SJSA1 (cell line): ENCODE measurements at regions not wholly inside any gene's neighbourhood (a gene's known extent, or its start where the extent isn't known, plus 50 kb on each side); places are given as distances from the start of the nearest gene placed in this dataset.
A peak's percentile ranks its signal among the peaks of the same experiment; 100 is the strongest.

Experiments used
- DNase-seq, 2 experiments: peaks; one replicate each; pipeline ENCODE4 v3.0.0-alpha.2; 2015 to 2020; ENCODE audit warnings: low spot score in 2 of 2, low read depth in 1 of 2
- H3K27ac ChIP-seq: fragments of 250-450 bp; sonication (Bioruptor Pico); 2 replicates; pipeline ENCODE4 v1.5.1; 2020; ENCODE audit warnings: mild to moderate bottlenecking, moderate library complexity
- H3K27me3 ChIP-seq: fragments of 250-450 bp; sonication (Bioruptor Pico); replicated peaks from 2 replicates; pipeline ENCODE4 v1.5.1; 2020; ENCODE audit warnings: mild to moderate bottlenecking, moderate library complexity
- H3K36me3 ChIP-seq: fragments of 250-450 bp; sonication (Bioruptor Pico); 2 replicates; pipeline ENCODE4 v1.5.1; 2020; ENCODE audit warnings: mild to moderate bottlenecking
- H3K4me1 ChIP-seq: fragments of 250-450 bp; sonication (Bioruptor Pico); replicated peaks from 2 replicates; pipeline ENCODE4 v1.6.1; 2021; ENCODE audit warnings: mild to moderate bottlenecking
- H3K4me3 ChIP-seq: fragments of 250-450 bp; sonication (Bioruptor Pico); 2 replicates; pipeline ENCODE4 v1.5.1; 2020; ENCODE audit warnings: mild to moderate bottlenecking
- H3K9me3 ChIP-seq: fragments of 250-450 bp; sonication (Bioruptor Pico); replicated peaks from 2 replicates; pipeline ENCODE4 v1.5.1; 2020; ENCODE audit warnings: mild to moderate bottlenecking

- Histone ChIP-seq H3K27me3 (0 out of 2 replicates have a peak, but pooled peaks cover 4% of the 10 kb centered on the region), H3K4me3 (no peak overlapping the region), H3K9me3 (no peaks in the 10 kb centered on the region), H3K36me3 (no peaks in the 10 kb centered on the region), H3K4me1 (no peaks in the 10 kb centered on the region), H3K27ac (no peak overlapping the region)
- no peak for DNase-seq
These were observed 76.4 kb upstream of the HELT start for GRCh38 chr4:184941671-184942418.

DNA sequence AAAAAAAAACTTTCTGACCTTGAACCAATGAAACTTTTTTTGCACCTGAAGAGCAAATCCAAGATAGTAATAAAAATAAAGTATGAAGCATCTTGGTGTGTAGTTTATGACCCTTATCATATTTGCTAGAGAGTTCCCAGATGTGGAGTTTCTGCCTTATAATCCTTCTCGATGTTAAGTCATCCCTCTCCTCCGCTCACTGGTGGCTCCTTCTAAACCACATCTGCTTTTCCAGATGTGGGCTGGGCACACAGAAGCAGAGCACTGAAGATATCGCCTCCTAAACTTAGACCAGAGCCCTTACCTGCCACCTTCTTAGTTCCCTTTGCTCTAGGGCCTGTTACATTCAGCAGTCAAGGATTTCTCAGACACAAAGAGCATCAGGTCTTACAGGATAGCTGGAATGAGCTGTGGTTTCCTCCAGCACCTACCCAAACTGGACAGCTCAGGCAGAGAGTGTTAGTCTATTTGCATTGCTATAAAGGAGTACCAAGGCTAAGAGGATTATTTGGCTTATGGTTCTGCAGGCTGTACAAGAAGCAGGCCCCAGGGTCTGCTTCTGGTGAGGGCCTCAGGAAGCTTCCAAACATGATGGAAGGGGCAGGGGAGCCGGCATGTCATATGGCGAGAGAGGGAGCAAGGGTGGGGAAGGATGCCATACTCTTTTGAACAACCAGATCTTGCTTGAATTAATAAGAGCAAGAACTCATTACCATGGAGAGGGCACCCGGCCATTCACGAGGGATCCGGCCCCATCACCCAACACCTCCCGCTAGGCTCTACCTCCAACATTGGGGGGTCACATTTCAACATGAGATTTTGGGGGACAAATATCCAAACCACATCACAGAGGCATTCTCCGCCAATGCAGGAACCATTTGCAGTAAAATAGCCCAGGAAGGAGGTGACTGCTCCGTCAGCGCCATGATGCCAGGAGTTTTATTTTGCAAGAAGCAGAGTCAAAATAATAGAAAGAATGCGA lies 75.6 kb upstream of the HELT start:
- no peak for DNase-seq
- Histone ChIP-seq H3K9me3 (no peaks in the 10 kb centered on the region), H3K4me1 (no peaks in the 10 kb centered on the region), H3K4me3 (no peak overlapping the region), H3K36me3 (no peaks in the 10 kb centered on the region), H3K27me3 (0 out of 2 replicates have a peak, but pooled peaks cover 4% of the 10 kb centered on the region), H3K27ac (no peak overlapping the region)

- H3K9me3 ChIP-seq = no peaks in the 10 kb centered on the region
- H3K36me3 ChIP-seq = no peaks in the 10 kb centered on the region
- H3K27ac ChIP-seq = no peak overlapping the region
- DNase-seq = no peak
- H3K27me3 ChIP-seq = 0 out of 2 replicates have a peak, but pooled peaks cover 4% of the 10 kb centered on the region
- no peak overlapping the region for H3K4me3 ChIP-seq
- H3K4me1 ChIP-seq = no peaks in the 10 kb centered on the region
These were observed 69.3 kb upstream of the HELT start for GRCh38 chr4:184949020-184949419.

GRCh38 chr4:184950117-184950830 lies 68.0 kb upstream of the HELT start:
- DNase-seq = no peak
- Histone ChIP-seq H3K4me3 (no peak overlapping the region), H3K27me3 (0 out of 2 replicates have a peak, but pooled peaks cover 4% of the 10 kb centered on the region), H3K27ac (no peak overlapping the region), H3K9me3 (no peaks in the 10 kb centered on the region), H3K4me1 (no peaks in the 10 kb centered on the region), H3K36me3 (no peaks in the 10 kb centered on the region)

- DNase-seq = no peak
- H3K4me1 ChIP-seq = no peaks in the 10 kb centered on the region
- H3K27me3 ChIP-seq = no peaks in the 10 kb centered on the region
- H3K36me3 ChIP-seq = no peaks in the 10 kb centered on the region
- H3K4me3 ChIP-seq = no peak overlapping the region
- no peaks in the 10 kb centered on the region for H3K9me3 ChIP-seq
- H3K27ac ChIP-seq = no peak overlapping the region
These were observed 67.4 kb upstream of the HELT start for GRCh38 chr4:184950926-184951325.

GRCh38 chr4:184951668-184952160 lies 66.6 kb upstream of the HELT start:
- Histone ChIP-seq H3K27ac (no peak overlapping the region), H3K36me3 (no peaks in the 10 kb centered on the region), H3K4me3 (no peak overlapping the region), H3K27me3 (no peaks in the 10 kb centered on the region), H3K9me3 (no peaks in the 10 kb centered on the region), H3K4me1 (no peaks in the 10 kb centered on the region)
- peak in 1 of 2 experiments; percentile 18 for DNase-seq

DNA sequence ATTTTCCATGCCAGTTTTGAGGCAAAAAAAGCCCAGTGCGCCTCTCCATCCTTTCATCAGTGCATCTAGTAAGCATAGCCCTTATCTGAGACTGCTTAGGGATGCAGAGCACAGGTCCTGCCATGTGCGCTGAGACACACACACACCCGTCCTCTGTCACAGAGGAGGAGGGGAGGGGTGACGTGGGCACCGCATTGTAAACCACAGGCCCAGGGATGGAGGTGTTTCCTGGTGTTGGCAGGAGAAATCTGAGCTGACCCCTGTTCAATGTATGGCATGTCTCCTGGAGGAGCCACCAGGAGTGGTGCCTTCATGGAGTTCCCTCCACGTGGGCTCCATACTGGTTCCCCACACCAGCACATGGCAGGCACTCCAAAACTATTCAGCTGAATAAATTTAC lies 65.8 kb upstream of the HELT start:
- no peaks in the 10 kb centered on the region for H3K9me3 ChIP-seq
- no peaks in the 10 kb centered on the region for H3K4me1 ChIP-seq
- H3K27me3 ChIP-seq = no peaks in the 10 kb centered on the region
- H3K36me3 ChIP-seq = no peaks in the 10 kb centered on the region
- DNase-seq = peak in 1 of 2 experiments; percentile 24
- H3K27ac ChIP-seq = no peak overlapping the region
- H3K4me3 ChIP-seq = no peak overlapping the region

DNA sequence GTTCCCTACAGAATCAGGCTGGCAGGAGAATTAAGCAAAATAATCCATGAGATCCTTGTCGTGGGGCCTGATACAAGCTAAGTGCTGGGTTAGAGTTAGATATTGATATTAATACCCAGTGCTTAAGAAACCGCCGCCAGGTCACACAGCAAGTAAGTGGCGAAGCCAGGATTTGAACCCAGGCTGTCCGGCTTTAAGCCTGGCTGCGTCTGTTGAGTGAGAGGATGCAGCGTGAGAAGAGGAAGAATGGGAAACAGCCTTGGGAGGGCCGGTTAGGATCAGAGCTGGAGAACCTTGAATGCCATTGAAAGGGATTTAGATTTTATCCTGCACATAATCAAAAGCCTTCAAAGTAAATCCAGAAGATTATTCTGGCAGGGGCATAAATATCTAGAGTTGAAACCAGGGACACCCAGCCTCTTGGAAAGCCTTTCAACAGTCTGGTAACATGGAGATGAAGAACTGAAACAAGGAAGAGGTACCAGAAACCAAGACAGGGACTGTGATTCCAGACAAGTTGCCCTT lies 64.8 kb upstream of the HELT start:
- DNase-seq = peak in 1 of 2 experiments; percentile 1
- Histone ChIP-seq H3K4me1 (no peaks in the 10 kb centered on the region), H3K27me3 (no peaks in the 10 kb centered on the region), H3K27ac (no peak overlapping the region), H3K4me3 (no peak overlapping the region), H3K9me3 (no peaks in the 10 kb centered on the region), H3K36me3 (no peaks in the 10 kb centered on the region)

- Histone ChIP-seq H3K9me3 (no peaks in the 10 kb centered on the region), H3K27me3 (no peaks in the 10 kb centered on the region), H3K4me1 (no peaks in the 10 kb centered on the region), H3K4me3 (no peak overlapping the region), H3K36me3 (no peaks in the 10 kb centered on the region), H3K27ac (no peak overlapping the region)
- DNase-seq = peak in 1 of 2 experiments; percentile 8
These were observed 64.3 kb upstream of the HELT start for GRCh38 chr4:184953971-184954370.

DNA sequence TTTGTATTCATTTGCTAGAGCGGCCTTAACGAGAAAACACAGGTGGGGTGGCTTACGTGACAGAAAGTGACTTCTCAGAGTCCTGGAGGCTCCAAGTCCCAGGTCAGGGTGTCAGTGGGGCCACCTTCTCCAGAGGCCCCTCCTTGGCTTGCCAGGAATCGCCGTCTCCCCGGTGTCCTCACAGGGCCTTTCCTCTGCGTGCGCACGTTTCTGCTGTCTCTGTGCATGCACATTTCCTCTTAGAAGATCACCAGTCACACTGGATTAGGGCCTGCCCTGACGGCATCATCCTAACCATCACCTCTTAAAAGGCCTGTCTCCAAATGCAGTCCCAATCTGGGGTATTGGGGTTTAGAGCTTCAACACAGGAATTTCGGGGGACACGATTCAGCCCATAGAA lies 63.8 kb upstream of the HELT start:
- H3K4me1 ChIP-seq = no peaks in the 10 kb centered on the region
- H3K27me3 ChIP-seq = no peaks in the 10 kb centered on the region

DNA sequence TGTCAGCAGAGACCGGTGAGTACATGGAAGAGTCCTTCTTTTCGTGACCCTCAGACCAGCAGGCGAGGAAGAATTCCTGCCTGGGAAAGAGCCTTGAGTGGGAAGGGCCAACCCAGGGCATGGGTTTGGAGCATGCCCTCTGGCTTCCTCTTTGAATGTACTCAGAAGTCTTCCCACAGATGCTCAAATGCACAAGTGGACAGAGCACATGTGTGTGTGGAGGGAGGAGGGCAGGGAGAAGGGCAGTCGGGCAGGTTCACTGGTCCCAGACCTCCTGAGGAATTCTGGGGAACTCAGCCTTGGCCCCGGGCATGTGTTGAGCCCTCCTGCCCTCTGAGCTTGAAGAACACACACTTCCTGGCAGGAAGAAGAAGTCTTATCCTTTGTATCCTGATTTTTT lies 63.2 kb upstream of the HELT start:
- H3K4me3 ChIP-seq = no peak overlapping the region
- H3K27ac ChIP-seq = no peak overlapping the region
- H3K27me3 ChIP-seq = no peaks in the 10 kb centered on the region
- H3K9me3 ChIP-seq = no peaks in the 10 kb centered on the region
- H3K36me3 ChIP-seq = no peaks in the 10 kb centered on the region
- no peaks in the 10 kb centered on the region for H3K4me1 ChIP-seq
- DNase-seq = peak in 1 of 2 experiments; percentile 24

More for the DNA sequence above, 63.8 kb upstream of the HELT start:
- DNase-seq = peak in 1 of 2 experiments; percentile 25
- no peaks in the 10 kb centered on the region for H3K36me3 ChIP-seq
- H3K27ac ChIP-seq = no peak overlapping the region
- no peaks in the 10 kb centered on the region for H3K9me3 ChIP-seq
- no peak overlapping the region for H3K4me3 ChIP-seq

- no peaks in the 10 kb centered on the region for H3K36me3 ChIP-seq
- no peaks in the 10 kb centered on the region for H3K27me3 ChIP-seq
- H3K4me1 ChIP-seq = no peaks in the 10 kb centered on the region
- H3K27ac ChIP-seq = no peak overlapping the region
- H3K4me3 ChIP-seq = no peak overlapping the region
- DNase-seq = peak in 1 of 2 experiments; percentile 20
- H3K9me3 ChIP-seq = no peaks in the 10 kb centered on the region
These were observed 62.7 kb upstream of the HELT start for GRCh38 chr4:184955636-184956035.

- no peaks in the 10 kb centered on the region for H3K36me3 ChIP-seq
- no peaks in the 10 kb centered on the region for H3K4me1 ChIP-seq
- H3K4me3 ChIP-seq = no peak overlapping the region
- no peaks in the 10 kb centered on the region for H3K27me3 ChIP-seq
- no peak for DNase-seq
- no peaks in the 10 kb centered on the region for H3K9me3 ChIP-seq
- H3K27ac ChIP-seq = no peak overlapping the region
These were observed 60.7 kb upstream of the HELT start for GRCh38 chr4:184957446-184958115.
